Fibroblast of the aortic adventitia (primary cell): ENCODE measurements at regions not wholly inside any gene's neighbourhood (a gene's known extent, or its start where the extent isn't known, plus 50 kb on each side); places are given as distances from the start of the nearest gene placed in this dataset.
"Not testable (repeated sequence)": the region's sequence is repeated elsewhere in the genome, so short reads cannot be mapped to it uniquely, and the experiment has no call there.

Source experiments
- DNase-seq: peaks from one replicate; pipeline ENCODE4 v3.0.0-alpha.2; 2010; ENCODE audit warnings: low read depth
- H3K4me3 ChIP-seq: 2 replicates; pipeline ENCODE4 v1.5.1; 2011; ENCODE audit warnings: low read depth, mild to moderate bottlenecking, control low read depth, low read length, moderate library complexity
- TF ChIP-seq, protein P1 (sequence below): IDR thresholded peaks from 2 replicates; pipeline ENCODE4 v1.5.1; 2011; ENCODE audit warnings: mild to moderate bottlenecking, low read length, control low read depth, inconsistent platforms; ENCODE audit not compliant: insufficient read depth

GRCh38 chr7:153772966-153773365, 279.2 kb upstream of the DPP6 start:
- TF ChIP-seq, protein P1, sequence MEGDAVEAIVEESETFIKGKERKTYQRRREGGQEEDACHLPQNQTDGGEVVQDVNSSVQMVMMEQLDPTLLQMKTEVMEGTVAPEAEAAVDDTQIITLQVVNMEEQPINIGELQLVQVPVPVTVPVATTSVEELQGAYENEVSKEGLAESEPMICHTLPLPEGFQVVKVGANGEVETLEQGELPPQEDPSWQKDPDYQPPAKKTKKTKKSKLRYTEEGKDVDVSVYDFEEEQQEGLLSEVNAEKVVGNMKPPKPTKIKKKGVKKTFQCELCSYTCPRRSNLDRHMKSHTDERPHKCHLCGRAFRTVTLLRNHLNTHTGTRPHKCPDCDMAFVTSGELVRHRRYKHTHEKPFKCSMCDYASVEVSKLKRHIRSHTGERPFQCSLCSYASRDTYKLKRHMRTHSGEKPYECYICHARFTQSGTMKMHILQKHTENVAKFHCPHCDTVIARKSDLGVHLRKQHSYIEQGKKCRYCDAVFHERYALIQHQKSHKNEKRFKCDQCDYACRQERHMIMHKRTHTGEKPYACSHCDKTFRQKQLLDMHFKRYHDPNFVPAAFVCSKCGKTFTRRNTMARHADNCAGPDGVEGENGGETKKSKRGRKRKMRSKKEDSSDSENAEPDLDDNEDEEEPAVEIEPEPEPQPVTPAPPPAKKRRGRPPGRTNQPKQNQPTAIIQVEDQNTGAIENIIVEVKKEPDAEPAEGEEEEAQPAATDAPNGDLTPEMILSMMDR = no peak
- no peak for DNase-seq
- no peak overlapping the region for H3K4me3 ChIP-seq

- DNase-seq, H3K4me3 ChIP-seq: not testable (repeated sequence)
These were observed 275.3 kb upstream of the DPP6 start for GRCh38 chr7:153776940-153777339.

- not testable (repeated sequence) for DNase-seq
These were observed 254.8 kb upstream of the DPP6 start for GRCh38 chr7:153797363-153797762.

DNA sequence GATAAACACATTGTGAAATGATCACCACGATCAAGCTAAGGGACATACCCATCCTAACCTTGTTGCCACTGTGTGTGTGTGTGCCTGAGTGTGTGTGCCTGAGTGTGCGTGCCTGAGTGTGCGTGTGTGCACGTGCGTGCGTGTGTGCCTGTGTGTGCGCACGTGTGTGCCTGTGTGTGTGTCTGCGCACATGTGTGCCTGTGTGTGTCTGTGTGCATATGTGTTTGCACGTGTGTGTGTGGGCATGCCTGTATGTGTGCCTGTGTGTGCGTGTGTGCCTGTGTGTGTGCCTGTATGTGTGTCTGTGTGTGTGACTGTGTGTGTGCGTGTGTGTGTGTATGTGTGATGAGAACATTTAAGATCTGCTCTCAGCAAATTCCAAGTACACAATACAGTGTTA, 244.1 kb upstream of the DPP6 start:
- DNase-seq = no peak
- TF ChIP-seq, protein P1 = no peak
- H3K4me3 ChIP-seq = no peak overlapping the region

More at GRCh38 chr7:153797363-153797762, 254.8 kb upstream of the DPP6 start:
- not testable (repeated sequence) for H3K4me3 ChIP-seq

DNA sequence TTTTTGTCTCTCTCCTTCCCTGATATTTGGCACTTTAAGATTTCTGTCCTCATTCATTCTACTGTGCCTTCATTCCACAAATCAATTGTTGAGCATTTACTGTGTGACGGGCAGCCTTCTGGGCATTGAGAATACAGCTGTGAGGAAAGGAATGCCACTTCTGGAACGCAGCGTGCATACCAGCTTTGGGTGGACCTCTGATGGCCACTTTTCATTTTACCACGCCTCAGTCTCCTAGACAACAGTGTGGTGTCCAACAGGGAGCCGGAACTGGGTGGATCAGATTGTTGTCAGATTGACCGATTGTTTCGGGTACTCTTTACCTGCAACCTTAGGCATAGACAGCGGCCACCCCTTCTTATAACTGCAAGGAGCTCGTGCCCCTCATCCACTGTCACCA, 222.7 kb upstream of the DPP6 start:
- no peak for DNase-seq
- TF ChIP-seq, protein P1 = no peak
- no peak overlapping the region for H3K4me3 ChIP-seq

GRCh38 chr7:153832160-153832559, 220.0 kb upstream of the DPP6 start:
- no peak for DNase-seq
- TF ChIP-seq, protein P1 = no peak
- no peak overlapping the region for H3K4me3 ChIP-seq

- DNase-seq = no peak
- TF ChIP-seq, protein P1 = no peak
- H3K4me3 ChIP-seq = no peak overlapping the region
These were observed 217.1 kb upstream of the DPP6 start for GRCh38 chr7:153835103-153835502.

GRCh38 chr7:153835712-153836265, 216.4 kb upstream of the DPP6 start:
- no peak overlapping the region for H3K4me3 ChIP-seq
- TF ChIP-seq, protein P1 = no peak
- DNase-seq = no peak
